Epidermal melanocyte (primary cell): ENCODE measurements at regions not wholly inside any gene's neighbourhood (a gene's known extent, or its start where the extent isn't known, plus 50 kb on each side); places are given as distances from the start of the nearest gene placed in this dataset.
"Not testable (repeated sequence)": the region's sequence is repeated elsewhere in the genome, so short reads cannot be mapped to it uniquely, and the experiment has no call there.

Experiments
- DNase-seq: peaks from one replicate; pipeline ENCODE4 v3.0.0; 2011; ENCODE audit warnings: low spot score; ENCODE audit not compliant: insufficient read length

- no peak for DNase-seq
Measured at GRCh38 chr14:86766469-86766868, 1226.5 kb downstream of the GALC start.

DNA sequence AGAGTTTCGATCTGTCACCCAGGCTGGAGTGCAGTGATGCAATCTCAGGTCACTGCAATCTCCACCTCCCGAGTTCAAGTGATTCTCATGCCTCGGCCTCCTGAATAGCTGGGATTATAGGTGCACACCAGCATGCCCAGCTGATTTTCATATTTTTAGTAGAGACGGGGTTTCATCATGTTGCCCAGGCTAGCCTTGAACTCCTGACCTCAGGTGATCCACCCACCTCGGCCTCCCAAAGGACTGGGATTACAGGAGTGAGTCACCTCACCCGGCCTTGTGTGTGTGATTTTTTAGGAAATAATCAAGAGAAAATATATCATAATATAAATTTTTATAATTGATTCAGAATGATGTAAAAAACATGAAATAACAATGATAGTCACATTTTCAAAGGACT, 1231.4 kb downstream of the GALC start:
- DNase-seq, result no peak

GRCh38 chr14:86756521-86757190, 1226.7 kb downstream of the FLRT2 start:
- DNase-seq, result no peak

- DNase-seq, result not testable (repeated sequence)
Measured at GRCh38 chr14:86750488-86750887, 1220.5 kb downstream of the FLRT2 start.

GRCh38 chr14:86739761-86740160, 1209.8 kb downstream of the FLRT2 start:
- no peak for DNase-seq

DNA sequence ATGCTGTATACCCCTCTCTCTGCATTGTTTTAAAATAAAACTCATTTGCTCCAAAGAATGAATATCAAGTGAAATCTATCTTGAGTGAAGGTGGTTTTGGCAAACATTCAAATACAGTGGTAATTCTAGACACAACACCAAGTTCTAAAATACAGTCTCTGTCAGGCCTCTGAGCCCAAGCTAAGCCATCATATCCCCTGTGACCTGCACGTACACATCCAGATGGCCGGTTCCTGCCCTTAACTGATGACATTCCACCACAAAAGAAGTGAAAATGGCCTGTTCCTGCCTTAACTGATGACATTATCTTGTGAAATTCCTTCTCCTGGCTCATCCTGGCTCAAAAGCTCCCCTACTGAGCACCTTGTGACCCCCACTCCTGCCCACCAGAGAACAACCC, 1201.5 kb downstream of the FLRT2 start:
- DNase-seq, result not testable (repeated sequence)

DNA sequence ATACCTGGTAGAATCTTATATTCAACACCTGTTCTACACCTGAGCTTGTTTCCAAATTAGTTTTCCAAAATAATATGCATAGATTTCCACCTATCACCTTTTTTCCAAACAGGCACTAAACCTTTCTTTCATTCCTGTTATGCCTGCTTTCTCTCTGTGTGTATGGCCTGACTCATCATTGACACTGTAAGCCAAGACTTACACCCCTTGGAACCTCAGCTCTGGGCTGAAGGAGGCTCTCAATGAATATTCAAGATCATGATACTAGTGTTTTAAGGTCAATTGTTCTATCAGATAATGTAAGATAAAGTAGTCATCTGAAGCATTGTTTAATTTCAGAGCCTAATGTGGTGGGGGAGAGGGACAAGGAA, 1193.3 kb downstream of the FLRT2 start:
- DNase-seq, result no peak

DNA sequence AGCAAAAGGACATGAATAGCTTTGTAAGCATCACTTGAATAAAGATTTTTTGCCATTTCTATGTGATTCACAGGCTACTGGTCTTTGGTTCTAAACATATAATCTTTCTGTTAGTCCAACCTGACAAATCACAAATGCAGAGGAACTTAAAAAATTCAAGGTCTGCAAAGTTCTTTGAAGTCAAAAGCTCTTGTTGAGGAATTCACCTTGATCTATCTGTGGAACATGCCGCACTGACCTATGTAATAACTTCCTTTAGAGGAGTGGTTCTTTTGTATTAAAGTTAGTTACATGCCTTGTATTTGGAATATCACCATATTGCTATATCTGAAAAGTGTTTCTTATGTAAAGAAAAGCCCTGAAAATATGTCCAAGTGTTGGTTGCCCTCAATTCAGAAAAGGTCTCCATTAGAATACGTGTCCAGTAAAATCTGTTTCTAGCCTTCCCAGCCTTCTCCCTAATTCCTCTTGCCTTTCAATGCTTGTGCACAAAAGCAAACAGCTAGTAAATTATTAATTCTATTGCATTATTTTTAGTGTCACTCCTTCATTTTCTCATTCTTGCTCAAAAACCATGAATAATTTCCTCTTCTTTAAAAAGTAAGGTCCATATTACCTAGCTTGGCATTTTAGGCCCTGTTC, 1192.8 kb downstream of the FLRT2 start:
- no peak for DNase-seq

- no peak for DNase-seq
Measured at GRCh38 chr14:86714575-86714974, 1184.6 kb downstream of the FLRT2 start.

- no peak for DNase-seq
Measured at GRCh38 chr14:86714153-86714552, 1184.2 kb downstream of the FLRT2 start.

DNA sequence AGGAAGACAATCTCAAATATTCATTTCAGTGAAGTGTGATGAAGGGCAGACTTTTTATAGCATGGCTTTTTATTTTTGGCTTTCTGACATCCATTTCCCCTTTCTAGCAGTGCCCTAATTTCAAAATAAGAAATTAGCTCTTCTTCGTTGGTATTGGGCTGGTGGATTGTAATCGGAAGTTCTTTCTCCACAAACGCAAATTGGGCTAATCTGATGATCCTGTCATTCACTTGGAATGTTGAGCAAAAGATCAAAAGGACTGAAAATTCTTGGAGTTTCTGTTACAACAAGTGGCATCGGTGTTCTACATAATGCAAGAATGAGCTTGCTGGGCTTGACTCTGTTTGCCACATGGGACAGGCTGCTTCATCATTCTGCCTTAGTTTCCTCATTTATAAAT, 1182.8 kb downstream of the FLRT2 start:
- DNase-seq, result no peak

DNA sequence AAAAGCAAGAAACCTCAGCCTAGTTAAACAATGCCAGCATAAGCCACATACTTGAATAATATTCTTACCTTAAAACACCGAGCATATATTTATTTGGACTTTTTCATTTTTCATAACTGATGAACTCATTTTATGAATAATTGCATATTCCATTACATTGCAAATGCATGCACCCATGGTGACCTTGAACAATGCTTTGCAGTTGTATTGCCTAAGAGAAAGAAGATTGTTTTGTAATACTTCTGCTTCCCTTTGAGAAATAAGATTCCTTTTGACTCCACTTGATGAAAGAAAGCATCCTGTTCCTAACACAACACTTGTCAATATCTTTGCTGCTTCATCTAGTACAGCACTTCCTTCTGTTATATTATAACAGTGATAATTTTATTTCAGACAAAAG, 1182.2 kb downstream of the FLRT2 start:
- no peak for DNase-seq

DNA sequence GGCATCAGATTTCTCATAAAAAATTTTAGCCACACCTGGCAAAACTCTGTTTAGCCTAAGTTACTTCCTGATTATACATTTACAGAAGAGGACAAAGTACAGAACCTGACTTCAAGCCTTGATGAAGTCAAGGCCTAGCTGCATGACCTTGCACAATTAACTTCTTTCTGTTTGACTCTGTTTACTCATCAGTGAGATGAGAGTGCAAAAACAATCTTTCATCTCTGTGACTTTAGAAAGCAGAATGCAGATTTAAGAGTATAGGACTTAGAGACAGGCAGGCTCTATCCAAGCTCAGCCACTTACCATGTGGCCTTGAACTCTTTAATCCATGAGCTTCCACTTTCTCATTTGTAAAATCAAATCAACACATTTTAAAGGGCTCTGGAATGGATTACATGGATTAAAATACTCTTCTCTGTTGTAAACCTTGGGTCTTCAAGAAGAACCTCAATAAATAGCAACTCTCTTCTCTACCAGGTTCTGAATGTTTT, 1178.9 kb downstream of the FLRT2 start:
- DNase-seq, result no peak

DNA sequence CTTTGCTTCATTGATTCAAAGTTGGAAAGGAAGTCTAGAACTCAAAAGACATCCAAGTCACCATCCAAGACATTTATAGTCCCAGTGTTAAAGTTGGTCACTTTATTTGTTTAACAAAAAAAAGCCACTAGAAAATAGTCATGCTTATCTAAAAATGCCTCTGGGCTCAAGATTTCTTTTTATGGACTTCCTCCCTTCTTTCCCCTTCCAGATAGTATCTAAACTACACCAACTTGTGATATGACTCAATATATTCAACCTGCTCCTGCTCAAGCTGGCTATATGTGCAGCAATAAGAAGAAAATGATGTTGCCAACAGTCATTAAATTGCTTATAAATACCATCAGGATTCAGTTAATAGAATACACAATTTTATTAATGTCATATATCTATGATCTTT, 1177.1 kb downstream of the FLRT2 start:
- no peak for DNase-seq

DNA sequence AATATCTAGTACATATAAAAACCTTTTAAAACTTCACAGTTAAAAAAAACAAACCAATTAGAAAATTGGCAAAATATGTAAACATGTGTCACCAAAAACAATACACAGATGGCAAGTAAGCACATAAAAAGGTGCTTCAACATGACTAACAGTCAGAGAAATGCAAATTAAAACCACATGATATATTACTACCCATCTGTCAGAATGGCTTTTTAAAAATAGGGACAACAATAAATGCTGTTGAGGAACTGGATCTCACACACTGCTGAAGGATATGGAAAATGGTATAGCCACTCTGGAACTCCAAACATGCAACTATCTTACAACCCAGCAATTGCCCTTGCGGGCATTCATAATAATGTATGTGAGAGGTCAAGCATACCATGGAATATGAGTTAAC, 1153.6 kb downstream of the FLRT2 start:
- DNase-seq, result no peak

DNA sequence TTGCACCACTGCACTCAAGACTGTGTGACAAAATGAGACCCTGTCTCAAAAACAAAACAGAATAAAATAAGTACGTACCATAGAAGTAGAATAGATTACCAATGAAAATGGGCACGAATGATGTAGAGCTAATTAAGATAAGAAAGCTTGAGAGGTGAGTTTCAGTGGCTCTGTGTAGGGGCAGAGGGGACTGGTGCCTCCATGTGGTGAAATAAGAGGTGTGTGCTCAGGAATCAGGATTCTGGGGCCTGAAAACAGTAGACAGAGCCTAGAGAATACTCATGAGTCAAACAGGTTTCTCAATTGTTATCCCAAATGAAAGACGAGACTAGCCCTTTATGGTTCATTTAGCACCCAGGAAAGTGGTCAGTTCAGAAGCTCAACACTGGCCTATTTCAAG, 1145.1 kb downstream of the FLRT2 start:
- DNase-seq, result no peak

DNA sequence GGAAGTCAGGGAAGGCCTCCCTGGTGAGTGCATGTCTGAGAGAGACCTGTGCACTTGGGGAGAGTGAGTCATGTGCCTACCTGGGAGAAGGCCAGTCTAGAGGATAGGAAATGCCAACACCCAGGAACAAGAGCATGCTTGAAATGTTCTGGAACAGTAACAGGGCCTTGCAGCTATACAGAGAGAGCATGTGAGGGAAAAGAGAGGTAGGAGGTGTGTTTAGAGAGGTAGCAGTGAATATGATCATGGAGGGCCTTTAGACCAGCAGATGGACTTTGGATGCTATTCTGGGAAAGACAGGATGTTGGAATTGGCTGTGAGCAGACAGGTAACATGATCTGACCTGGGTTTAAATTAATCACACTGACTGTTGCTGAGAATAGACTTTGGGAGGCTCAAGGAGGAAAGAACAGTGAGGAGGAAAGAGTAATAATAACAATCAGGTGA, 1143.6 kb downstream of the FLRT2 start:
- no peak for DNase-seq

DNA sequence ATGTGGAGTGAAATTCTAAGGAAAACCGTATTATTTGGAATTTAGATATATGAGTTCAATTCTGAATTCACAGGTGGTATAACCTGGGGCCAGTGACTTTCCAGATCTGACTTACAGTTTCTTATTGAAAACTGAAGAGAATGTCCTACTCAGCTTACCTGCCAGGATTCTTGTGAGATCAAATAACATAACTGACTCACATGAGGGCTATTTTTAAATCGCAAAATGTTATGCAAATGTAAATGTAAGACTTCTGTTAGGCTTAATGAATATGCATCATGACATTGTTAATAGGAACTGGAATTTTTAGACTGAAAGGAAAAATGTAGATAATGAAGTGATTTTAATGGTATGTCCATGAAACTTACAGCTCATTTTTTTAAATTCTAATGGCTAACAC, 1142.1 kb downstream of the FLRT2 start:
- no peak for DNase-seq

GRCh38 chr14:86665975-86666374, 1136.0 kb downstream of the FLRT2 start:
- DNase-seq, result no peak

GRCh38 chr14:86662334-86662733, 1132.4 kb downstream of the FLRT2 start:
- no peak for DNase-seq

- DNase-seq, result no peak
Measured at GRCh38 chr14:86654558-86655184, 1124.7 kb downstream of the FLRT2 start.

DNA sequence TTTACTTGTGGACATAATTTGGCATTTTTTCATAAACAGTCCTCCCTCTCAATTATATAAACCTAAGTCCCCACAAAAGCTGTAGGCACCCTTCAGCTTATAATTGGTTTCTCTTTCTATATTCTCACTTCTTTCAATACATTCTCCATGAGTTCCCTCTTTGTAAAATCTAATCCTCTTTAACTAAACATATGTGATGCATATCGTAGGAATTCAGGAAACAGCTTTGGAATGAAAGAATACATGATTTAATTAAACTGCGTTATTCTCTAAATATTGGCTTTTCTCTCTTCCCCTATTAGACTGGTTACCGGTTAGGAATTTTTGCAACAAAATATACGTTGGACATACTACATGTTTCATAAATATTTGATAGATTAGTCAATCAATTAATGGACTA, 1122.6 kb downstream of the FLRT2 start:
- no peak for DNase-seq
